OCI-LY1 (cell line): ENCODE measurements at regions not wholly inside any gene's neighbourhood (a gene's known extent, or its start where the extent isn't known, plus 50 kb on each side); places are given as distances from the start of the nearest gene placed in this dataset.

Source experiments
- H2AFZ ChIP-seq: fragments of 200-600 bp; sonication (generic), shearing (Covaris generic); 2 replicates; pipeline ENCODE4 v1.6.0; 2014; ENCODE audit warnings: antibody characterized with exemption, mild to moderate bottlenecking, low read length
- H3F3A ChIP-seq: fragments of 200-600 bp; sonication (generic), shearing (Covaris generic); 2 replicates; pipeline ENCODE4 v1.6.0; 2014; ENCODE audit warnings: mild to moderate bottlenecking, antibody characterized with exemption, low read length, moderate library complexity; ENCODE audit not compliant: insufficient read depth
- H3K27ac ChIP-seq: fragments of 200-600 bp; sonication (generic); 2 replicates; pipeline ENCODE4 v1.5.1; 2014; ENCODE audit warnings: low read length, mixed run types, mild to moderate bottlenecking, low read depth; ENCODE audit not compliant: poor library complexity, severe bottlenecking
- H3K27me3 ChIP-seq: fragments of 200-600 bp; sonication (generic); 2 replicates; pipeline ENCODE4 v1.6.0; 2014; ENCODE audit warnings: antibody characterized with exemption, mild to moderate bottlenecking, low read length, moderate library complexity; ENCODE audit not compliant: insufficient read depth
- H3K36me3 ChIP-seq: fragments of 200-600 bp; sonication (generic); 2 replicates; pipeline ENCODE4 v1.6.1; 2014; ENCODE audit warnings: mild to moderate bottlenecking, antibody characterized with exemption, low read length, moderate library complexity, mixed read lengths; ENCODE audit not compliant: insufficient read depth
- H3K4me1 ChIP-seq: fragments of 200-600 bp; sonication (generic); 2 replicates; pipeline ENCODE4 v1.5.1; 2014; ENCODE audit warnings: mild to moderate bottlenecking, low read length, moderate library complexity; ENCODE audit not compliant: insufficient read depth, severe bottlenecking
- H3K4me2 ChIP-seq: fragments of 200-600 bp; sonication (generic), shearing (Covaris generic); 2 replicates; pipeline ENCODE4 v1.6.1; 2014; ENCODE audit warnings: low read length
- H3K4me3 ChIP-seq: fragments of 200-600 bp; sonication (generic); 2 replicates; pipeline ENCODE4 v1.5.1; 2014; ENCODE audit warnings: low read length, low read depth, mild to moderate bottlenecking, mixed read lengths; ENCODE audit not compliant: poor library complexity, severe bottlenecking
- H3K79me2 ChIP-seq: fragments of 200-600 bp; shearing (Covaris generic); 2 replicates; pipeline ENCODE4 v1.6.1; 2016; ENCODE audit warnings: mixed run types, low read length, mixed read lengths; ENCODE audit not compliant: insufficient read depth
- H3K9ac ChIP-seq: fragments of 200-600 bp; sonication (generic), shearing (Covaris generic); 2 replicates; pipeline ENCODE4 v1.6.1; 2014; ENCODE audit warnings: mild to moderate bottlenecking, low read length, mixed read lengths
- H3K9me2 ChIP-seq: fragments of 200-600 bp; sonication (generic), shearing (Covaris generic); 2 replicates; pipeline ENCODE4 v1.6.1; 2014; ENCODE audit warnings: low read depth, mild to moderate bottlenecking, low read length, mixed read lengths
- H3K9me3 ChIP-seq: fragments of 200-600 bp; shearing (Covaris generic); 2 replicates; pipeline ENCODE4 v1.6.1; 2014; ENCODE audit warnings: low read length, mixed read lengths
- H4K20me1 ChIP-seq: fragments of 200-600 bp; sonication (generic), shearing (Covaris generic); 2 replicates; pipeline ENCODE4 v1.6.0; 2016; ENCODE audit warnings: mild to moderate bottlenecking, low read length; ENCODE audit not compliant: insufficient read depth
- CTCF ChIP-seq: fragments of 200-600 bp; sonication (generic), shearing (Covaris generic); IDR thresholded peaks from 2 replicates; pipeline ENCODE4 v1.5.1; 2017; ENCODE audit warnings: mild to moderate bottlenecking, antibody characterized with exemption, low read length, moderate library complexity, mixed read lengths
- EZH2 ChIP-seq: fragments of 200-600 bp; sonication (generic), shearing (Covaris generic); IDR thresholded peaks from 2 replicates; pipeline ENCODE4 v1.8.0; 2017; ENCODE audit warnings: borderline replicate concordance, mixed run types, mild to moderate bottlenecking, antibody characterized with exemption, low read length, moderate library complexity, mixed read lengths

- Histone ChIP-seq H3K36me3 (no peaks in the 10 kb centered on the region), H3K27me3 (no peaks in the 10 kb centered on the region), H4K20me1 (no peaks in the 10 kb centered on the region), H3K79me2 (no peaks in the 10 kb centered on the region), H3K9me3 (no peaks in the 10 kb centered on the region), H3F3A (no peaks in the 10 kb centered on the region), H2AFZ (no peak overlapping the region), H3K9ac (no peak overlapping the region), H3K4me2 (no peak overlapping the region), H3K9me2 (no peaks in the 10 kb centered on the region), H3K4me1 (no peaks in the 10 kb centered on the region), H3K4me3 (no peak overlapping the region), H3K27ac (no peak overlapping the region)
- TF ChIP-seq CTCF (no peak), EZH2 (no peak)
Measured at GRCh38 chr3:69474186-69474585, 88.3 kb upstream of the FRMD4B start.

DNA sequence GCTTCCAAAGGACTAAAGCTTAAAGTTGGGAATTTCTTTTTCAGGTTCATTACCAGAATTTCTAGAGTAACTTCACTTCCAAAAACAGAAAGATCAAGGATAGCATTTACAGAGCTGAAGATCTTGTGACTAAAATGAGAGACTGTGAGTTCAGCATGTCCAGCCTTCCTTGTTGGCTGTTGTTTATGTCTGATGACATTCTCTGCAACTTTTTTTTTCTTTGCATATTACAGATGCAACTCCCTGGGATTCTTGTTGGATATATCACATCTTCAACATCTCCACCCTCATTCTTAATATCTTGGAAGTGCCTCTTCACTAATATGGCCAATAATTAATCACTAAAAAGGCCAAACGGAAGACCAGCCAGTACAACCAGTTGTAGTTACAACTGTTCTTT, 86.2 kb upstream of the FRMD4B start:
- Histone ChIP-seq H3K4me3 (no peak overlapping the region), H3F3A (no peaks in the 10 kb centered on the region), H3K9ac (no peak overlapping the region), H2AFZ (no peak overlapping the region), H3K4me2 (no peak overlapping the region), H3K79me2 (no peaks in the 10 kb centered on the region), H3K9me3 (no peaks in the 10 kb centered on the region), H3K27ac (no peak overlapping the region), H3K27me3 (no peaks in the 10 kb centered on the region), H4K20me1 (no peaks in the 10 kb centered on the region), H3K9me2 (no peaks in the 10 kb centered on the region), H3K36me3 (no peaks in the 10 kb centered on the region), H3K4me1 (no peaks in the 10 kb centered on the region)
- no peak for TF ChIP-seq EZH2
- TF ChIP-seq CTCF: no peak

DNA sequence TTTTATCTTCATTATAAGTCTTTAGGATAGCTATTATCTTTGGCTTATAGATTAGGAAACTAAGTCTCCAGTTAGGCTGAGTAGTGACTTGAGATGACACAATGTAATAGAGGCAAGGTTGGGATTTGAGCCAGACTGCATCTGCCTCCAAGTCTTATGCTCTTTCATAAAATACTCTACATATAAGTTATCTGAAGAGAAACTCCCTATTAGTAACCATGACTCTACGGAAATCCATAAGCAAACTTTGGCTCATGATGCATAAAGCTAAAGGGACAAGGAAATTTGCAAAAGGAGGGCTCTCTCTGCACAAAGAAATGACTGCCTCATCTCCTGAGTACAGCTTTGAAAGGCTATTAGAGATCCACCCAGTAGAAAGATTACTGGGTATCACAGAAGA, 77.6 kb upstream of the FRMD4B start:
- Histone ChIP-seq H3K4me2 (no peak overlapping the region), H2AFZ (no peak overlapping the region), H3K9me3 (no peaks in the 10 kb centered on the region), H3K27me3 (no peaks in the 10 kb centered on the region), H3K4me1 (no peaks in the 10 kb centered on the region), H3K9me2 (no peaks in the 10 kb centered on the region), H3K4me3 (no peak overlapping the region), H4K20me1 (no peaks in the 10 kb centered on the region), H3K9ac (no peak overlapping the region), H3K36me3 (no peaks in the 10 kb centered on the region), H3K79me2 (no peaks in the 10 kb centered on the region), H3K27ac (no peak overlapping the region), H3F3A (no peaks in the 10 kb centered on the region)
- no peak for TF ChIP-seq CTCF
- TF ChIP-seq EZH2: no peak
